PC-9 (cell line): ENCODE measurements at regions not wholly inside any gene's neighbourhood (a gene's known extent, or its start where the extent isn't known, plus 50 kb on each side); places are given as distances from the start of the nearest gene placed in this dataset.

Source experiments
- BruUV-seq: library from RNA; stranded (reverse); fragments of 400-500 nt; replicated peaks from 2 replicates; lab custom pipeline; 2021; lab: Mats Ljungman, UMichigan
- CTCF ChIA-PET: fragments of 300-600 bp; sonication (Branson Sonifier 250); formaldehyde crosslinking; loops from one replicate; lab custom pipeline; 2022; ENCODE audit warnings: antibody characterized with exemption; lab: Charles Lee
- POLR2A ChIA-PET: fragments of 300-600 bp; sonication (Branson Sonifier 250); formaldehyde crosslinking; loops from one replicate; lab custom pipeline; 2022; ENCODE audit warnings: antibody characterized with exemption; ENCODE audit not compliant: unreplicated experiment; lab: Charles Lee
- DNase-seq, 2 experiments: peaks; one replicate each; pipeline versions ENCODE4 v3.0.0 to v3.0.0-alpha.2; 2015 to 2022; ENCODE audit warnings: mixed read lengths in 1 of 2
- H2AFZ ChIP-seq: fragments of 200-600 bp; sonication (generic); 2 replicates; pipeline ENCODE4 v1.8.1; 2017; ENCODE audit warnings: antibody characterized with exemption
- H3F3A ChIP-seq: fragments of 200-600 bp; sonication (generic); 2 replicates; pipeline ENCODE4 v1.8.1; 2017; ENCODE audit warnings: antibody characterized with exemption, mild to moderate bottlenecking, low read depth; ENCODE audit not compliant: insufficient read depth
- H3K27ac ChIP-seq: fragments of 200-600 bp; sonication (generic); 2 replicates; pipeline ENCODE4 v1.6.1; 2016; ENCODE audit warnings: mixed run types
- H3K27me3 ChIP-seq: fragments of 200-600 bp; sonication (generic); 2 replicates; pipeline ENCODE4 v1.6.1; 2016; ENCODE audit warnings: low read depth, mixed run types; ENCODE audit not compliant: insufficient read depth
- H3K36me3 ChIP-seq: fragments of 200-600 bp; sonication (generic); 2 replicates; pipeline ENCODE4 v1.6.1; 2016; ENCODE audit warnings: low read depth, mixed run types
- H3K4me1 ChIP-seq: fragments of 200-600 bp; sonication (generic); replicated peaks from 2 replicates; pipeline ENCODE4 v1.6.1; 2016; ENCODE audit warnings: mixed run types; ENCODE audit not compliant: insufficient read depth
- H3K4me2 ChIP-seq: fragments of 200-600 bp; sonication (generic); 2 replicates; pipeline ENCODE4 v1.6.1; 2017; ENCODE audit warnings: mixed run types
- H3K4me3 ChIP-seq: fragments of 200-600 bp; sonication (generic); 2 replicates; pipeline ENCODE4 v1.6.1; 2016; ENCODE audit warnings: mixed run types
- H3K79me2 ChIP-seq: fragments of 200-600 bp; sonication (generic); 2 replicates; pipeline ENCODE4 v1.6.1; 2017; ENCODE audit warnings: low read depth, mixed run types
- H3K9me2 ChIP-seq: fragments of 200-600 bp; sonication (generic); 2 replicates; pipeline ENCODE4 v1.8.1; 2017; ENCODE audit warnings: mild to moderate bottlenecking; ENCODE audit not compliant: insufficient read depth
- H3K9me3 ChIP-seq: fragments of 200-600 bp; sonication (generic); 2 replicates; pipeline ENCODE4 v1.8.1; 2016; ENCODE audit warnings: low read depth; ENCODE audit not compliant: insufficient read depth
- H4K20me1 ChIP-seq: fragments of 200-600 bp; sonication (generic); 2 replicates; pipeline ENCODE4 v1.8.1; 2017; ENCODE audit not compliant: insufficient read depth
- CTCF ChIP-seq: fragments of 200-600 bp; sonication (generic); conservative IDR thresholded peaks from 2 replicates; pipeline ENCODE4 v1.6.1; 2017; ENCODE audit warnings: mixed run types, antibody characterized with exemption, mild to moderate bottlenecking, moderate library complexity
- EZH2 ChIP-seq: fragments of 200-600 bp; sonication (generic); IDR thresholded peaks from 2 replicates; pipeline ENCODE4 v1.8.0; 2017; ENCODE audit warnings: antibody characterized with exemption, low read depth
- intact Hi-C: fragments of 100-400 bp; cut with micrococcal nuclease; formaldehyde crosslinking; loops from one replicate; pipeline ENCODE4 v1.10.0; 2022; ENCODE audit not compliant: unreplicated experiment

- no TSS peak for BruUV-seq
- Histone ChIP-seq H3K79me2 (no peaks in the 10 kb centered on the region), H3K9me3 (no peaks in the 10 kb centered on the region), H3K27me3 (no peaks in the 10 kb centered on the region), H3K27ac (no peak overlapping the region), H3K4me2 (no peak overlapping the region), H3K4me3 (no peak overlapping the region), H4K20me1 (no peaks in the 10 kb centered on the region), H3K4me1 (no peaks in the 10 kb centered on the region), H3F3A (no peaks in the 10 kb centered on the region), H2AFZ (no peak overlapping the region), H3K9me2 (no peaks in the 10 kb centered on the region), H3K36me3 (no peaks in the 10 kb centered on the region)
- POLR2A ChIA-PET, result no interaction called here
- CTCF ChIA-PET, result no interaction called here
- TF ChIP-seq EZH2 (no peak), CTCF (no peak)
- no peak for DNase-seq
- intact Hi-C loops, result no loop called here
Observed at GRCh38 chrX:15158736-15159406, 111.0 kb downstream of the ASB9 start.

- H3K36me3 ChIP-seq, result no peaks in the 10 kb centered on the region
- H3K9me2 ChIP-seq, result no peaks in the 10 kb centered on the region
- POLR2A ChIA-PET, result no interaction called here
- no peak overlapping the region for H3K4me3 ChIP-seq
- TF ChIP-seq CTCF, result no peak
- TF ChIP-seq EZH2, result no peak
- no peaks in the 10 kb centered on the region for H3K79me2 ChIP-seq
- H3F3A ChIP-seq, result no peaks in the 10 kb centered on the region
- no peaks in the 10 kb centered on the region for H3K4me1 ChIP-seq
- no TSS peak for BruUV-seq
- intact Hi-C loops, result no loop called here
- no peak overlapping the region for H2AFZ ChIP-seq
- no peaks in the 10 kb centered on the region for H3K9me3 ChIP-seq
- CTCF ChIA-PET, result no interaction called here
- H3K4me2 ChIP-seq, result no peak overlapping the region
- no peak for DNase-seq
- H4K20me1 ChIP-seq, result no peaks in the 10 kb centered on the region
- H3K27ac ChIP-seq, result no peak overlapping the region
- H3K27me3 ChIP-seq, result no peaks in the 10 kb centered on the region
Observed at GRCh38 chrX:15158350-15158735, 111.5 kb downstream of the ASB9 start.

GRCh38 chrX:15157624-15158023 is 112.3 kb downstream of the ASB9 start:
- H3K4me2 ChIP-seq, result no peak overlapping the region
- ChIA-PET CTCF (no interaction called here), POLR2A (no interaction called here)
- no peak overlapping the region for H2AFZ ChIP-seq
- H3K27ac ChIP-seq, result no peak overlapping the region
- intact Hi-C loops, result no loop called here
- no peaks in the 10 kb centered on the region for H3K27me3 ChIP-seq
- no peaks in the 10 kb centered on the region for H3K4me1 ChIP-seq
- no peaks in the 10 kb centered on the region for H4K20me1 ChIP-seq
- no peaks in the 10 kb centered on the region for H3K36me3 ChIP-seq
- no peak for DNase-seq
- no peaks in the 10 kb centered on the region for H3K9me2 ChIP-seq
- H3K9me3 ChIP-seq, result no peaks in the 10 kb centered on the region
- no TSS peak for BruUV-seq
- TF ChIP-seq EZH2, result no peak
- TF ChIP-seq CTCF, result no peak
- H3K4me3 ChIP-seq, result no peak overlapping the region
- H3K79me2 ChIP-seq, result no peaks in the 10 kb centered on the region
- no peaks in the 10 kb centered on the region for H3F3A ChIP-seq
